ENCODE measurements at regions not wholly inside any gene's neighbourhood (a gene's known extent, or its start where the extent isn't known, plus 50 kb on each side); places are given as distances from the start of the nearest gene placed in this dataset.

GRCh38 chr5:30498972-30499371 is 694.5 kb upstream of the CDH6 start:
- H2BK120ac ChIP-seq (replicated peaks; ENCODE audit: low read depth, low read length) = no peak overlapping the region
- no peak overlapping the region for H3K4me2 ChIP-seq (ENCODE audit: insufficient read depth in 1 of 2, low read depth in 2 of 2, low read length in 2 of 2)
- ChIA-PET CTCF (ENCODE audit: partially characterized antibody) (interaction anchor here (1.9 kb wide), 1 partner anchor 459 kb away, joined by 6 read pairs; no protein-coding TSS in a partner anchor), POLR2A (ENCODE audit: partially characterized antibody) (no interaction called here)
- H3K9ac ChIP-seq (replicated peaks in 1 of 4; ENCODE audit: extremely low read depth in 1 of 4, low read depth in 3 of 4, low read length in 3 of 4) = no peak overlapping the region
- no peak overlapping the region for H2BK12ac ChIP-seq (ENCODE audit: low read depth, low read length)
- H2AFZ ChIP-seq (ENCODE audit: low read length) = peak overlapping the region; percentile 44; the same call in 1 of the 2 replicates
- no peak for DNase-seq (ENCODE audit: low read depth in 1 of 2, low spot score in 2 of 2)
- no peak overlapping the region for H3K14ac ChIP-seq (ENCODE audit: insufficient read length)
- no peak overlapping the region for H3K56ac ChIP-seq (replicated peaks; ENCODE audit: insufficient read length, low read depth, low read length)
- H4K91ac ChIP-seq (replicated peaks; ENCODE audit: insufficient read length, low read length) = no peak overlapping the region
- no peaks in the 10 kb centered on the region for H3K79me2 ChIP-seq (ENCODE audit: control insufficient read depth in 1 of 2, insufficient read depth in 2 of 2, low read length in 2 of 2)
- no peak overlapping the region for H2BK20ac ChIP-seq (ENCODE audit: low read length)
- H3K36me3 ChIP-seq (ENCODE audit: control insufficient read depth in 2 of 4, insufficient read depth in 4 of 4, low read length in 3 of 4) = no peaks in the 10 kb centered on the region
- no peak overlapping the region for H3K4ac ChIP-seq (replicated peaks; ENCODE audit: insufficient read length, low read depth, low read length)
- H2BK5ac ChIP-seq (ENCODE audit: low read depth, low read length) = no peak overlapping the region
- H3K79me1 ChIP-seq (ENCODE audit: low read depth, low read length) = no peaks in the 10 kb centered on the region
- H4K20me1 ChIP-seq (replicated peaks in 1 of 2; ENCODE audit: control insufficient read depth in 1 of 2, insufficient read depth in 2 of 2, low read length in 2 of 2) = no peaks in the 10 kb centered on the region
- 0 out of 7 replicates have a peak, but pooled peaks cover 0 to 2% (median 0%) of the 10 kb centered on the region in 4 experiments for H3K4me1 ChIP-seq (replicated peaks in 1 of 4; ENCODE audit: control insufficient read depth in 3 of 4, insufficient read depth in 4 of 4, low read length in 3 of 4)
- no peaks in the 10 kb centered on the region for H3K9me3 ChIP-seq (ENCODE audit: insufficient read depth in 2 of 2, low read depth in 1 of 2, low read length in 1 of 2)
- H2AK5ac ChIP-seq (ENCODE audit: low read depth, low read length) = no peak overlapping the region
- H3K27ac ChIP-seq (ENCODE audit: low read depth, low read length) = no peak overlapping the region
- no peak overlapping the region for H2BK15ac ChIP-seq (ENCODE audit: low read length)
- no peak overlapping the region for H4K8ac ChIP-seq (ENCODE audit: extremely low read depth, insufficient read depth, low read length)
- no peak for FAIRE-seq
- 50% methylated on average over 1 of the region's 1 CpG; no CpG with 5 or more reads in 1 of the 2 experiments for WGBS, 2 experiments (ENCODE audit: extremely low coverage in 1 of 2, insufficient coverage in 1 of 2, insufficient read length in 1 of 2, insufficient replicate concordance in 2 of 2, low coverage in 1 of 2, low lambda C conversion rate in 2 of 2, missing lambda C conversion rate in 1 of 2)
- H3K23me2 ChIP-seq (ENCODE audit: low read depth, low read length) = no peaks in the 10 kb centered on the region
- no peak overlapping the region for H4K5ac ChIP-seq (ENCODE audit: insufficient read length, low read depth, low read length)
- H3K27me3 ChIP-seq (replicated peaks in 1 of 4; ENCODE audit: control insufficient read depth in 3 of 4, extremely low read depth in 1 of 4, insufficient read depth in 3 of 4, low read length in 3 of 4) = no peaks in the 10 kb centered on the region
- no peak overlapping the region for H3K23ac ChIP-seq (ENCODE audit: insufficient read length)
- no peak overlapping the region for H3K4me3 ChIP-seq (ENCODE audit: extremely low read depth in 1 of 4, insufficient read depth in 2 of 4, low read depth in 3 of 4, low read length in 4 of 4)
- H3K18ac ChIP-seq (ENCODE audit: extremely low read depth, low read length) = no peak overlapping the region
- TF ChIP-seq PHF8 (conservative IDR thresholded peaks at IDR 0.05; ENCODE audit: low read depth, low read length) = no peak
- TF ChIP-seq POLR2AphosphoS5 (IDR thresholded peaks at IDR 0.05; ENCODE audit: low read depth, low read length) = no peak
- TF ChIP-seq SUZ12 (IDR thresholded peaks at IDR 0.05; ENCODE audit: low read length) = no peak
- TF ChIP-seq POU5F1 (IDR thresholded peaks at IDR 0.05; ENCODE audit: low read depth, low read length) = no peak

Data from H1 (cell line).